ENCODE measurements at regions not wholly inside any gene's neighbourhood (a gene's known extent, or its start where the extent isn't known, plus 50 kb on each side); places are given as distances from the start of the nearest gene placed in this dataset.
"Not testable (repeated sequence)": the region's sequence is repeated elsewhere in the genome, so short reads cannot be mapped to it uniquely, and the experiment has no call there.

GRCh38 chr3:137264071-137264820 is 306.5 kb downstream of the IL20RB start:
- no peak for DNase-seq
- in situ Hi-C loops (cut with MboI; ENCODE audit: low pct_unique_long_range_greater_than_20kb, low sequenced_read_pairs), result no loop called here

- in situ Hi-C loops (cut with MboI; ENCODE audit: low pct_unique_long_range_greater_than_20kb, low sequenced_read_pairs), result no loop called here
- no peak for DNase-seq
Measured at GRCh38 chr3:137264843-137265330, 307.1 kb downstream of the IL20RB start.

- in situ Hi-C loops (cut with MboI; ENCODE audit: low pct_unique_long_range_greater_than_20kb, low sequenced_read_pairs), result no loop called here
- no peak for DNase-seq
Measured at GRCh38 chr3:137282871-137283270, 325.1 kb downstream of the IL20RB start.

- in situ Hi-C loops (cut with MboI; ENCODE audit: low pct_unique_long_range_greater_than_20kb, low sequenced_read_pairs), result no loop called here
- DNase-seq, result no peak
Measured at GRCh38 chr3:137285924-137286323, 328.1 kb downstream of the IL20RB start.

GRCh38 chr3:137293086-137293485 is 335.3 kb downstream of the IL20RB start:
- in situ Hi-C loops (cut with MboI; ENCODE audit: low pct_unique_long_range_greater_than_20kb, low sequenced_read_pairs), result no loop called here
- no peak for DNase-seq

- in situ Hi-C loops (cut with MboI; ENCODE audit: low pct_unique_long_range_greater_than_20kb, low sequenced_read_pairs), result no loop called here
- no peak for DNase-seq
Measured at GRCh38 chr3:137294139-137294538, 336.4 kb downstream of the IL20RB start.

- in situ Hi-C loops (cut with MboI; ENCODE audit: low pct_unique_long_range_greater_than_20kb, low sequenced_read_pairs), result no loop called here
- DNase-seq, result no peak
Measured at GRCh38 chr3:137294839-137295238, 337.1 kb downstream of the IL20RB start.

GRCh38 chr3:137295336-137295735 is 337.6 kb downstream of the IL20RB start:
- no peak for DNase-seq
- in situ Hi-C loops (cut with MboI; ENCODE audit: low pct_unique_long_range_greater_than_20kb, low sequenced_read_pairs), result no loop called here

- in situ Hi-C loops (cut with MboI; ENCODE audit: low pct_unique_long_range_greater_than_20kb, low sequenced_read_pairs), result no loop called here
- no peak for DNase-seq
Measured at GRCh38 chr3:137296116-137296515, 338.3 kb downstream of the IL20RB start.

- in situ Hi-C loops (cut with MboI; ENCODE audit: low pct_unique_long_range_greater_than_20kb, low sequenced_read_pairs), result no loop called here
- DNase-seq, result no peak
Measured at GRCh38 chr3:137297770-137298169, 340.0 kb downstream of the IL20RB start.

GRCh38 chr3:137300703-137301102 is 342.9 kb downstream of the IL20RB start:
- no peak for DNase-seq
- in situ Hi-C loops (cut with MboI; ENCODE audit: low pct_unique_long_range_greater_than_20kb, low sequenced_read_pairs), result no loop called here

- no peak for DNase-seq
- in situ Hi-C loops (cut with MboI; ENCODE audit: low pct_unique_long_range_greater_than_20kb, low sequenced_read_pairs), result no loop called here
Measured at GRCh38 chr3:137304313-137305056, 346.7 kb downstream of the IL20RB start.

GRCh38 chr3:137324114-137324513 is 366.3 kb downstream of the IL20RB start:
- DNase-seq, result no peak
- in situ Hi-C loops (cut with MboI; ENCODE audit: low pct_unique_long_range_greater_than_20kb, low sequenced_read_pairs), result no loop called here

- DNase-seq, result no peak
- in situ Hi-C loops (cut with MboI; ENCODE audit: low pct_unique_long_range_greater_than_20kb, low sequenced_read_pairs), result no loop called here
Measured at GRCh38 chr3:137325170-137325569, 367.4 kb downstream of the IL20RB start.

GRCh38 chr3:137325934-137326333 is 368.2 kb downstream of the IL20RB start:
- no peak for DNase-seq
- in situ Hi-C loops (cut with MboI; ENCODE audit: low pct_unique_long_range_greater_than_20kb, low sequenced_read_pairs), result no loop called here

- in situ Hi-C loops (cut with MboI; ENCODE audit: low pct_unique_long_range_greater_than_20kb, low sequenced_read_pairs), result no loop called here
Measured at GRCh38 chr3:137329594-137329993, 371.8 kb downstream of the IL20RB start.

GRCh38 chr3:137330246-137330645 is 372.5 kb downstream of the IL20RB start:
- DNase-seq, result no peak
- in situ Hi-C loops (cut with MboI; ENCODE audit: low pct_unique_long_range_greater_than_20kb, low sequenced_read_pairs), result no loop called here

More at GRCh38 chr3:137329594-137329993, 371.8 kb downstream of the IL20RB start:
- DNase-seq, result no peak

- DNase-seq, result no peak
- in situ Hi-C loops (cut with MboI; ENCODE audit: low pct_unique_long_range_greater_than_20kb, low sequenced_read_pairs), result no loop called here
Measured at GRCh38 chr3:137332297-137332696, 374.5 kb downstream of the IL20RB start.

GRCh38 chr3:137335478-137335877 is 377.7 kb downstream of the IL20RB start:
- in situ Hi-C loops (cut with MboI; ENCODE audit: low pct_unique_long_range_greater_than_20kb, low sequenced_read_pairs), result no loop called here
- no peak for DNase-seq

GRCh38 chr3:137338400-137338799 is 380.6 kb downstream of the IL20RB start:
- in situ Hi-C loops (cut with MboI; ENCODE audit: low pct_unique_long_range_greater_than_20kb, low sequenced_read_pairs); DNase-seq: not testable (repeated sequence)
